HEK293T (cell line): ENCODE measurements at regions not wholly inside any gene's neighbourhood (a gene's known extent, or its start where the extent isn't known, plus 50 kb on each side); places are given as distances from the start of the nearest gene placed in this dataset.

Experiments
- CTCF ChIA-PET: fragments of 350-600 bp; formaldehyde crosslinking; extraction: SDS; loops from one replicate; lab custom pipeline; 2021; ENCODE audit warnings: antibody characterized with exemption, inconsistent platforms; lab: Yijun Ruan, JAX
- POLR2A ChIA-PET: fragments of 350-600 bp; formaldehyde crosslinking; extraction: SDS; loops from one replicate; lab custom pipeline; 2020; ENCODE audit warnings: antibody characterized with exemption, inconsistent platforms; lab: Yijun Ruan, JAX
- DNase-seq: peaks from one replicate; pipeline ENCODE4 v3.0.0; 2012; ENCODE audit warnings: mixed read lengths; ENCODE audit errors: extremely low spot score
- ARNT ChIP-seq: fragments of 450-650 bp; IDR thresholded peaks from 2 replicates; pipeline ENCODE4 v1.6.1; 2017; ENCODE audit warnings: mild to moderate bottlenecking
- BHLHE40 ChIP-seq: fragments of 450-650 bp; IDR thresholded peaks from 2 replicates; pipeline ENCODE4 v1.6.1; 2016; ENCODE audit warnings: mild to moderate bottlenecking, moderate library complexity, borderline replicate concordance
- CTBP1 ChIP-seq: fragments of 450-650 bp; IDR thresholded peaks from 2 replicates; pipeline ENCODE4 v1.6.1; 2016; ENCODE audit warnings: borderline replicate concordance
- ELF4 ChIP-seq: fragments of 450-650 bp; IDR thresholded peaks from 2 replicates; pipeline ENCODE4 v1.6.1; 2017; ENCODE audit warnings: antibody characterized with exemption
- FOXA1 ChIP-seq: fragments of 450-650 bp; IDR thresholded peaks from 2 replicates; pipeline ENCODE4 v1.6.1; 2016; ENCODE audit warnings: mild to moderate bottlenecking
- FOXK2 ChIP-seq: fragments of 450-650 bp; IDR thresholded peaks from 2 replicates; pipeline ENCODE4 v1.6.1; 2016; ENCODE audit warnings: mild to moderate bottlenecking
- FOXM1 ChIP-seq: fragments of 450-650 bp; IDR thresholded peaks from 2 replicates; pipeline ENCODE4 v1.6.1; 2017; ENCODE audit warnings: mild to moderate bottlenecking, borderline replicate concordance
- HDGF ChIP-seq: fragments of 450-650 bp; IDR thresholded peaks from 2 replicates; pipeline ENCODE4 v1.6.1; 2017; ENCODE audit warnings: antibody characterized with exemption, borderline replicate concordance
- L3MBTL2 ChIP-seq: fragments of 450-650 bp; conservative IDR thresholded peaks from 2 replicates; pipeline ENCODE4 v1.6.1; 2016; ENCODE audit warnings: mild to moderate bottlenecking
- LEF1 ChIP-seq: fragments of 450-650 bp; IDR thresholded peaks from 2 replicates; pipeline ENCODE4 v1.6.1; 2017; ENCODE audit warnings: mild to moderate bottlenecking, borderline replicate concordance
- NFRKB ChIP-seq: fragments of 450-650 bp; IDR thresholded peaks from 2 replicates; pipeline ENCODE4 v1.6.1; 2016; ENCODE audit warnings: mild to moderate bottlenecking, moderate library complexity
- SP1 ChIP-seq: fragments of 450-650 bp; IDR thresholded peaks from 2 replicates; pipeline ENCODE4 v1.6.1; 2017
- SUZ12 ChIP-seq: fragments of 450-650 bp; IDR thresholded peaks from 2 replicates; pipeline ENCODE4 v1.6.1; 2016; ENCODE audit warnings: mild to moderate bottlenecking
- TARDBP ChIP-seq: fragments of 450-650 bp; IDR thresholded peaks from 2 replicates; pipeline ENCODE4 v1.6.1; 2016
- ZNF384 ChIP-seq: fragments of 450-650 bp; IDR thresholded peaks from 2 replicates; pipeline ENCODE4 v1.6.1; 2016
- TF ChIP-seq, protein P1 (sequence below): fragments of 450-650 bp; IDR thresholded peaks from 2 replicates; pipeline ENCODE4 v1.6.1; 2016

GRCh38 chr3:135862361-135862760 is 103.2 kb upstream of the PPP2R3A start:
- no peak for DNase-seq
- ChIA-PET CTCF (no interaction called here), POLR2A (no interaction called here)
- no peak for TF ChIP-seq ARNT
- no peak for TF ChIP-seq ZNF384
- no peak for TF ChIP-seq SP1
- no peak for TF ChIP-seq FOXM1
- no peak for TF ChIP-seq TARDBP
- no peak for TF ChIP-seq NFRKB
- no peak for TF ChIP-seq L3MBTL2
- no peak for TF ChIP-seq FOXK2
- TF ChIP-seq FOXA1, result no peak
- TF ChIP-seq CTBP1, result no peak
- TF ChIP-seq, protein P1, sequence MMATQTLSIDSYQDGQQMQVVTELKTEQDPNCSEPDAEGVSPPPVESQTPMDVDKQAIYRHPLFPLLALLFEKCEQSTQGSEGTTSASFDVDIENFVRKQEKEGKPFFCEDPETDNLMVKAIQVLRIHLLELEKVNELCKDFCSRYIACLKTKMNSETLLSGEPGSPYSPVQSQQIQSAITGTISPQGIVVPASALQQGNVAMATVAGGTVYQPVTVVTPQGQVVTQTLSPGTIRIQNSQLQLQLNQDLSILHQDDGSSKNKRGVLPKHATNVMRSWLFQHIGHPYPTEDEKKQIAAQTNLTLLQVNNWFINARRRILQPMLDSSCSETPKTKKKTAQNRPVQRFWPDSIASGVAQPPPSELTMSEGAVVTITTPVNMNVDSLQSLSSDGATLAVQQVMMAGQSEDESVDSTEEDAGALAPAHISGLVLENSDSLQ, result no peak
- no peak for TF ChIP-seq LEF1
- no peak for TF ChIP-seq BHLHE40
- no peak for TF ChIP-seq ELF4
- no peak for TF ChIP-seq HDGF
- no peak for TF ChIP-seq SUZ12

- POLR2A ChIA-PET, result no interaction called here
- DNase-seq, result no peak
- TF ChIP-seq ZNF384 (no peak), TARDBP (no peak), FOXM1 (no peak), ELF4 (no peak), SP1 (no peak), BHLHE40 (no peak), FOXK2 (no peak), LEF1 (no peak), HDGF (no peak), NFRKB (no peak)
- CTCF ChIA-PET, result no interaction called here
Observed at GRCh38 chr3:135864060-135864459, 101.5 kb upstream of the PPP2R3A start.

- ChIA-PET POLR2A (no interaction called here), CTCF (no interaction called here)
- TF ChIP-seq SUZ12 (no peak), SP1 (no peak), ELF4 (no peak), HDGF (no peak), ZNF384 (no peak), L3MBTL2 (no peak), NFRKB (no peak), TARDBP (no peak), LEF1 (no peak), ARNT (no peak), FOXA1 (no peak), BHLHE40 (no peak), FOXM1 (no peak), CTBP1 (no peak), FOXK2 (no peak)
- TF ChIP-seq, protein P1, result no peak
- DNase-seq, result no peak
Observed at GRCh38 chr3:135865085-135865484, 100.4 kb upstream of the PPP2R3A start.

GRCh38 chr3:135865553-135865952 is 100.0 kb upstream of the PPP2R3A start:
- no peak for DNase-seq
- TF ChIP-seq SUZ12, result no peak
- TF ChIP-seq, protein P1, result no peak
- TF ChIP-seq HDGF, result no peak
- no peak for TF ChIP-seq SP1
- TF ChIP-seq CTBP1, result no peak
- no peak for TF ChIP-seq ZNF384
- no peak for TF ChIP-seq ELF4
- no peak for TF ChIP-seq FOXA1
- no peak for TF ChIP-seq FOXK2
- TF ChIP-seq BHLHE40, result no peak
- no peak for TF ChIP-seq FOXM1
- no peak for TF ChIP-seq NFRKB
- TF ChIP-seq TARDBP, result no peak
- TF ChIP-seq ARNT, result no peak
- ChIA-PET CTCF (no interaction called here), POLR2A (no interaction called here)

- ChIA-PET POLR2A (no interaction called here), CTCF (no interaction called here)
- no peak for DNase-seq
- TF ChIP-seq SP1, result no peak
Observed at GRCh38 chr3:135867911-135868310, 97.6 kb upstream of the PPP2R3A start.

DNA sequence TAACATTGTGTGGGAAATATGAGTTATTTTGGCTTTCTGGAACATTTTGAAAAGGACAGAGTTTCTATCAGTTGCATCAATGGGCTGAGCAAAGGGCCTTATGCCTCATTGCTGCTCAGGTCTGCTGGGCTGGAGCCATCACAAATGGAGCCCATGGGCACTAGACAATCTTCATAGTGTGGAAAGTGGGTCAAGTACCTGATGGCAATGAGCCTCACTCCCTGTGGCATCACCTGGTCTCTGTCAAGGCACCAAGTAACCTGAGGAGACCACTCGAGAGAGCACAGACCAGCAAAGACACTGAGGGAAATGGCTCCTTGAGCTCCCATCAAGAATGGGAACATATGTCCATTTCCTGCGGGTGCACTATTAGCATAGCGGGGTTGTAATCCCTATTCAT is 96.7 kb upstream of the PPP2R3A start:
- POLR2A ChIA-PET, result no interaction called here
- TF ChIP-seq ZNF384, result no peak
- no peak for TF ChIP-seq BHLHE40
- TF ChIP-seq TARDBP, result no peak
- no peak for TF ChIP-seq FOXA1
- TF ChIP-seq ELF4, result no peak
- no peak for TF ChIP-seq HDGF
- no peak for TF ChIP-seq LEF1
- TF ChIP-seq, protein P1, result no peak
- no peak for TF ChIP-seq FOXK2
- TF ChIP-seq L3MBTL2, result no peak
- no peak for TF ChIP-seq FOXM1
- no peak for TF ChIP-seq SP1
- no peak for TF ChIP-seq SUZ12
- TF ChIP-seq NFRKB, result no peak
- no peak for TF ChIP-seq CTBP1
- no peak for DNase-seq
- CTCF ChIA-PET, result no interaction called here
